DND-41 (cell line): ENCODE measurements at regions not wholly inside any gene's neighbourhood (a gene's known extent, or its start where the extent isn't known, plus 50 kb on each side); places are given as distances from the start of the nearest gene placed in this dataset.

Source experiments
- ATAC-seq: fragments of 200-7000 bp; cut with Tn5 transposase; 3 replicates; pipeline ENCODE4 v1.9.1; 2021; ENCODE audit warnings: low read depth; ENCODE audit not compliant: insufficient read depth
- DNase-seq: peaks from one replicate; pipeline ENCODE4 v3.0.0-alpha.2; 2020
- H2AFZ ChIP-seq: 2 replicates; pipeline ENCODE4 v1.6.0; 2012; ENCODE audit warnings: low read depth, low read length
- H3K27ac ChIP-seq: 2 replicates; pipeline ENCODE4 v1.5.1; 2012; ENCODE audit warnings: low read length, inconsistent platforms
- H3K27me3 ChIP-seq: fragments of 200-600 bp; sonication (generic); 2 replicates; pipeline ENCODE4 v1.6.0; 2012; ENCODE audit warnings: low read length, mild to moderate bottlenecking, inconsistent platforms; ENCODE audit not compliant: insufficient read depth, poor library complexity
- H3K36me3 ChIP-seq: 2 replicates; pipeline ENCODE4 v1.5.1; 2012; ENCODE audit warnings: low read length, inconsistent platforms; ENCODE audit not compliant: insufficient read depth
- H3K4me1 ChIP-seq: 2 replicates; pipeline ENCODE4 v1.5.1; 2012; ENCODE audit warnings: mild to moderate bottlenecking, low read length; ENCODE audit not compliant: insufficient read depth
- H3K4me2 ChIP-seq: 2 replicates; pipeline ENCODE4 v1.6.0; 2012; ENCODE audit warnings: mild to moderate bottlenecking, moderate library complexity, low read length, inconsistent platforms; ENCODE audit not compliant: insufficient read depth
- H3K4me3 ChIP-seq, 2 experiments: fragments of 200-600 bp in 1 of 2; shearing (Covaris generic) in 1 of 2; 2 replicates each; pipeline ENCODE4 v1.5.1; 2012 to 2016; ENCODE audit warnings: inconsistent platforms in 2 of 2, low read length in 2 of 2, mild to moderate bottlenecking in 2 of 2, low read depth in 1 of 2, moderate library complexity in 1 of 2
- H3K79me2 ChIP-seq: 2 replicates; pipeline ENCODE4 v1.6.0; 2012; ENCODE audit warnings: low read length, inconsistent platforms; ENCODE audit not compliant: insufficient read depth
- H3K9ac ChIP-seq: 2 replicates; pipeline ENCODE4 v1.6.0; 2012; ENCODE audit warnings: low read depth, mild to moderate bottlenecking, inconsistent platforms, low read length, moderate library complexity
- H3K9me3 ChIP-seq: 2 replicates; pipeline ENCODE4 v1.5.1; 2012; ENCODE audit warnings: low read length, moderate library complexity, mild to moderate bottlenecking, inconsistent platforms; ENCODE audit not compliant: insufficient read depth, severe bottlenecking
- H4K20me1 ChIP-seq: 2 replicates; pipeline ENCODE4 v1.6.0; 2012; ENCODE audit warnings: low read length; ENCODE audit not compliant: insufficient read depth
- CTCF ChIP-seq: IDR thresholded peaks from 2 replicates; pipeline ENCODE4 v1.5.1; 2012; ENCODE audit warnings: borderline replicate concordance, low read length, moderate library complexity, mild to moderate bottlenecking; ENCODE audit not compliant: poor library complexity, severe bottlenecking; ENCODE audit errors: extremely low read depth
- EZH2 ChIP-seq: IDR thresholded peaks from 3 replicates; pipeline ENCODE4 v1.6.1; 2012; ENCODE audit warnings: borderline replicate concordance, low read depth, mild to moderate bottlenecking, moderate library complexity, low read length, inconsistent platforms; ENCODE audit not compliant: severe bottlenecking

GRCh38 chr1:117262976-117263375, 52.2 kb upstream of the VTCN1 start:
- Histone ChIP-seq H3K4me2 (no peak overlapping the region), H2AFZ (no peak overlapping the region), H3K27me3 (no peaks in the 10 kb centered on the region), H3K9ac (no peak overlapping the region), H3K4me3 (no peak overlapping the region), H3K27ac (no peak overlapping the region), H3K36me3 (no peaks in the 10 kb centered on the region), H3K79me2 (no peaks in the 10 kb centered on the region), H3K9me3 (peaks cover 4% of the 10 kb centered on the region), H3K4me1 (no peaks in the 10 kb centered on the region), H4K20me1 (no peaks in the 10 kb centered on the region)
- ATAC-seq (no peak), DNase-seq (no peak)
- TF ChIP-seq EZH2 (no peak), CTCF (no peak)

GRCh38 chr1:117261424-117261785, 50.7 kb upstream of the VTCN1 start:
- ATAC-seq, result no peak
- H3K4me2 ChIP-seq, result no peak overlapping the region
- H3K79me2 ChIP-seq, result no peaks in the 10 kb centered on the region
- H3K27ac ChIP-seq, result no peak overlapping the region
- H2AFZ ChIP-seq, result no peak overlapping the region
- H3K9ac ChIP-seq, result no peak overlapping the region
- no peak overlapping the region for H3K4me3 ChIP-seq
- H4K20me1 ChIP-seq, result no peaks in the 10 kb centered on the region
- no peak for DNase-seq
- no peaks in the 10 kb centered on the region for H3K36me3 ChIP-seq
- no peak for TF ChIP-seq EZH2
- no peak for TF ChIP-seq CTCF
- H3K27me3 ChIP-seq, result no peaks in the 10 kb centered on the region
- H3K9me3 ChIP-seq, result peaks cover 4% of the 10 kb centered on the region
- no peaks in the 10 kb centered on the region for H3K4me1 ChIP-seq

GRCh38 chr1:117260761-117261423, 50.2 kb upstream of the VTCN1 start:
- Histone ChIP-seq H3K27ac (no peak overlapping the region), H4K20me1 (no peaks in the 10 kb centered on the region), H3K9me3 (peaks cover 4% of the 10 kb centered on the region), H3K4me3 (no peak overlapping the region), H3K4me2 (no peak overlapping the region), H3K9ac (no peak overlapping the region), H3K4me1 (no peaks in the 10 kb centered on the region), H3K79me2 (no peaks in the 10 kb centered on the region), H3K36me3 (no peaks in the 10 kb centered on the region), H3K27me3 (no peaks in the 10 kb centered on the region), H2AFZ (no peak overlapping the region)
- TF ChIP-seq CTCF, result no peak
- TF ChIP-seq EZH2, result no peak
- no peak for ATAC-seq
- DNase-seq, result no peak
